Fibroblast of the aortic adventitia (primary cell): ENCODE measurements at regions not wholly inside any gene's neighbourhood (a gene's known extent, or its start where the extent isn't known, plus 50 kb on each side); places are given as distances from the start of the nearest gene placed in this dataset.

Experiments
- DNase-seq: peaks from one replicate; pipeline ENCODE4 v3.0.0-alpha.2; 2010; ENCODE audit warnings: low read depth
- H3K4me3 ChIP-seq: 2 replicates; pipeline ENCODE4 v1.5.1; 2011; ENCODE audit warnings: low read depth, mild to moderate bottlenecking, control low read depth, low read length, moderate library complexity
- TF ChIP-seq, protein P1 (sequence below): IDR thresholded peaks from 2 replicates; pipeline ENCODE4 v1.5.1; 2011; ENCODE audit warnings: mild to moderate bottlenecking, low read length, control low read depth, inconsistent platforms; ENCODE audit not compliant: insufficient read depth

DNA sequence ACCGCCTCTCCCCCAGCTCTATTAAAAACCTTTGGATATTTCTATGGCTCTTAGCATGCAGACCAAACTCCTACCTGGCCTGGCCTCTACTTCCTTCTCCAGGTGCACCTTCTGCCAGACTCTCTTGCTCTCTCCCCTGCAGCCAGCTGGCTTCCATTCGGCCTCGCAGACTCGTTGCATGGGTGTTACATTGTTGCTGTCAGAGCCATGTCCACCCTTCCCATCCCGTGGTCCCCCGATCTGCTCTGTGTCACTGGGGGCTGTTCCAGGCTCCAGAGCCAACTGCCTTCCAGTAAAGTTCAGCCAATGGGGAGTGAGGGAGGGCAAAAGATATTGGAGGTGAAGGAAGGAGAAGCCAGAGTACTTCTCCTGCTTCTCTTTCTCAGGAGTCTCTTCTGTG, 112.5 kb upstream of the LGALSL start:
- TF ChIP-seq, protein P1, sequence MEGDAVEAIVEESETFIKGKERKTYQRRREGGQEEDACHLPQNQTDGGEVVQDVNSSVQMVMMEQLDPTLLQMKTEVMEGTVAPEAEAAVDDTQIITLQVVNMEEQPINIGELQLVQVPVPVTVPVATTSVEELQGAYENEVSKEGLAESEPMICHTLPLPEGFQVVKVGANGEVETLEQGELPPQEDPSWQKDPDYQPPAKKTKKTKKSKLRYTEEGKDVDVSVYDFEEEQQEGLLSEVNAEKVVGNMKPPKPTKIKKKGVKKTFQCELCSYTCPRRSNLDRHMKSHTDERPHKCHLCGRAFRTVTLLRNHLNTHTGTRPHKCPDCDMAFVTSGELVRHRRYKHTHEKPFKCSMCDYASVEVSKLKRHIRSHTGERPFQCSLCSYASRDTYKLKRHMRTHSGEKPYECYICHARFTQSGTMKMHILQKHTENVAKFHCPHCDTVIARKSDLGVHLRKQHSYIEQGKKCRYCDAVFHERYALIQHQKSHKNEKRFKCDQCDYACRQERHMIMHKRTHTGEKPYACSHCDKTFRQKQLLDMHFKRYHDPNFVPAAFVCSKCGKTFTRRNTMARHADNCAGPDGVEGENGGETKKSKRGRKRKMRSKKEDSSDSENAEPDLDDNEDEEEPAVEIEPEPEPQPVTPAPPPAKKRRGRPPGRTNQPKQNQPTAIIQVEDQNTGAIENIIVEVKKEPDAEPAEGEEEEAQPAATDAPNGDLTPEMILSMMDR, result no peak
- H3K4me3 ChIP-seq, result no peak overlapping the region
- no peak for DNase-seq

DNA sequence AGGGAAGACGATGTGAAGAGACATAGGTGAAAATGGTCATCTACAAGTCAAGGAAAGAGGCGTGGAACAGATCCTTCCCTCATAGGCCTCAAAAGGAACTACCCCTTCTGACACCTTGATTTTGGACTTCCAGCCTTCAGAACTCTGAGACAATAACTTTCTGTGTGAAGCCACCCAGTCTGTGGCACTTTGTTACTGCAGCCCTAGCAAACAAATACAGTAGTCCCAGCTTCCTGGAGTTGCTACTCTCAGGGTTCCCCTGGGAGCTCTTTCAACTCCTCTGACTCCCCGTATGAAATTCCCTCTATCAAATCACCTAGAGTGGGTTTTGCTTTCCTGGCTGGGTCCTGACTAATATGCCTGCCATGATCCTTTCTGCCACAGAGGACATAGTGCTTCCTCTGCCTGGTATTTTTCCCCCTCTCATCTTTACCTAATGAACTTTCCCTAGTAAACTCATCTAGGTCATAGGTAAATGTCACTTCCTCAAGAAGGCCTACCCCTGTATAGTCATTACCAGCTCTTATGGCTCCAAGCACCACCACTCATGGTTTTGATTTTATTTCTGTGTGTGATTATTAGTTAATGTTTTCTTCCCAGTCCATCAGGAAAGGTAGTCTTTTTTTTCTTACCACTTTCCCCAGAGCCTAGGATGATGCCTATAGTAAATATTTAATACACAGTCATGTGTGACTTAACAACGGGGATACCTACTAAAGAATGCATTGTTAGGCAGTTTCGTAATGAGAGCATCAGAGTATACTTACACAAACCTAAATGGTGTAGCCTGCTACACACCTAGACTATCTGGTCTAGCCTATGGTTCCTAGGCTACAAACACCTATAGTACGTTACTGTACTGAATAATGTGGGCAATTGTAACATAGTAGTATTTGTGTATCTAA, 111.5 kb upstream of the LGALSL start:
- TF ChIP-seq, protein P1, result no peak
- no peak for DNase-seq
- H3K4me3 ChIP-seq, result no peak overlapping the region

DNA sequence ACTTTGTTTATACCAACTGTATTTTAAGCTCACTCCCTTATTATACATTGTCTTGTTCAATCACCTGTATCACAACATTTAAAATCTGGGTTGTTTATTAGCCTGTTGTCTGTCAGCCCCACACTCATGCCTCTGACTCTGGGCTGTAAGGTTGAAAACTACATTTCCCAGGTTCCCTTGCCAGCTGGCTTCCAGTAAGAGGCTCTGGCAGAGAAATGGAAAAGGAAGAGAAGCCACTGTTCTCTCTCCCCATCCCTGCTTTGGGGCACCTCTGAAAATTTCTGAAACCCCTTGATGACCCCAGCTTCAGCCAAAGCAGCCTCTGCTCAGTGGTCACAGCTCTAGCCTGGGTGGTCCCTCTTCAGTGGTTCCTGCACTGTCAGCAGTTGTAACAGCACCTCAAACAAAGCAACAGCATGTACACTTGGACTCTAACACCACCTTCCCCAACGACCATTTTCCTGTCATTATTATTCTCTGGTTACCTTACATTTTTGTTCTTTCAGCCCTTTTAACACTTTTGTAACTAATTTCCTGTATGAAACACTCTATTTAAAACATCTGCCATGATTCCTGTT, 108.9 kb upstream of the LGALSL start:
- TF ChIP-seq, protein P1, result no peak
- DNase-seq, result no peak
- H3K4me3 ChIP-seq, result no peak overlapping the region

DNA sequence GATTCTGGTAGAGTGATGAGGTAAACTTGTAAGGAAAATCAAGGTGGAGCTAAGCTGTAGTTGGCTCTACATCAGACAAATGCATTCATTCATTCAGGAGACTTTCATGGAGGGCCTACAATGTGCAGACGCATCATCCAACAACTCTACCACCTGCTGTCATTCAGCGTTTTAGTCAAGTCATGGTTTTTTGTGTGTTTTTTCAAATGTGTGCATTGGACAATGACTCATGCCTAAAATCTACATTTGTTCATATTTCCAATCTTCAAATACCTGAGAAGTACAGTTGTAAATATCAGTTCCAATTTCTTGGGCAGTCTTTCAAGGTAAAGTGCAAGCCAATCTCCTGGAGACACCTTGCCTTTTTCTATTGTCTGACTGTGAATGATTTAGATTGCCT, 108.0 kb upstream of the LGALSL start:
- H3K4me3 ChIP-seq, result no peak overlapping the region
- TF ChIP-seq, protein P1, result no peak
- no peak for DNase-seq

DNA sequence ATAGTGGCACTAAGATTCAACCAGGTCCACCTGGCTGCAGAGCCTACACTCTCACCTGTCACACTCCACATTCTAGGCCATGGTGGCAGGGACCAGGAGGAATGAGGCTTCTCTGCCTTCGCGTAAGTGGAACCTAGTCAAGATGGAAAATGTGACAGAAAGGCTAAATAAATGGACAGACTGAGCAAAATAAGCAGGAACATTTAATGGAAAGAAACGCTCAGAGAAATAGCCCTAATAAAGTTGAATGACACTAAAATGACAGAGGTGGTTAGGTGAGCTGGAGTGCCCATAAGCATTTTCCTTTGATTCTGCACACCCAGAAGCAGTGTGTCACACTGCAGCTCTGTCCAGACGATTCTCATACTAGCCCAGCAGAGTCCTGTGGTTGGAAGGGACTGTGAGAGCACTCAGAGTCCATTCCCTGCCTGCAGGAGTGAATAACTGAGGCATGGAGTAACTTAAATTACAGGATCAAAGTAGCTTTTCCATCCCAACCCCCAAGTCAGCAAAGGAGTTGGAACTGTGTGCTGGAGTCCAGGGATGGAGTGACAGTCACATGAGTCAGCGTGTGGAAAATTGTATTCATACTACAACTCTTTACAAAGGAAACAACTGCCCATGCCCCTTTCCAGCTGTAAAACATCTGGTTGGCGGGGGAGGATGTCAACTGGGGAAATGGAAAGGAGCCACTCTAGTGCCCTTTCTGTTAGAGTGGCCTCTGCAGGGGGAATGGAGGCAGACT, 105.4 kb upstream of the LGALSL start:
- TF ChIP-seq, protein P1, result no peak
- H3K4me3 ChIP-seq, result no peak overlapping the region
- DNase-seq, result peak; percentile 53

DNA sequence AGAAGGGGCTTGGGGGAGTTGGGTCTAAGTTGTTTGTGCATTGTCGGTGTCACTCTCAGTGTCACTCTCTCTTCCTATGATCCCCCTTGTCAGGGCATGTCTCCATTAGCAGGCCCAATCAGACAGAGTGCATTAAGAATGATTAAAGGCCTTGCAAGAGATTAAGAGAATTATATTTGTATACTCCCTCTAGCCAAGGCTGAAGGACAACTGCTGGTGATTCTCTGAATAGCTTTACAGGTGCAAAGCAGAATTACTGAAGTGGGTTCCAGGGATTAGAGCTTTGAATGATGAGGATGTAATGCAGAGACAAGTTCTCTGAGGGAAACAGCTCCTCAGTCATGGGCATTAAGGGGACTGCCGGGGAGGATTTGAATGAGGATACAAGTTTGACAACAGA, 104.8 kb upstream of the LGALSL start:
- no peak for DNase-seq
- no peak overlapping the region for H3K4me3 ChIP-seq
- TF ChIP-seq, protein P1, result no peak
